Fibroblast of skin of abdomen (primary cell): ENCODE measurements at regions not wholly inside any gene's neighbourhood (a gene's known extent, or its start where the extent isn't known, plus 50 kb on each side); places are given as distances from the start of the nearest gene placed in this dataset.

ENCODE experiments used
- DNase-seq: peaks from one replicate; pipeline ENCODE4 v3.0.0-alpha.2; 2013

DNA sequence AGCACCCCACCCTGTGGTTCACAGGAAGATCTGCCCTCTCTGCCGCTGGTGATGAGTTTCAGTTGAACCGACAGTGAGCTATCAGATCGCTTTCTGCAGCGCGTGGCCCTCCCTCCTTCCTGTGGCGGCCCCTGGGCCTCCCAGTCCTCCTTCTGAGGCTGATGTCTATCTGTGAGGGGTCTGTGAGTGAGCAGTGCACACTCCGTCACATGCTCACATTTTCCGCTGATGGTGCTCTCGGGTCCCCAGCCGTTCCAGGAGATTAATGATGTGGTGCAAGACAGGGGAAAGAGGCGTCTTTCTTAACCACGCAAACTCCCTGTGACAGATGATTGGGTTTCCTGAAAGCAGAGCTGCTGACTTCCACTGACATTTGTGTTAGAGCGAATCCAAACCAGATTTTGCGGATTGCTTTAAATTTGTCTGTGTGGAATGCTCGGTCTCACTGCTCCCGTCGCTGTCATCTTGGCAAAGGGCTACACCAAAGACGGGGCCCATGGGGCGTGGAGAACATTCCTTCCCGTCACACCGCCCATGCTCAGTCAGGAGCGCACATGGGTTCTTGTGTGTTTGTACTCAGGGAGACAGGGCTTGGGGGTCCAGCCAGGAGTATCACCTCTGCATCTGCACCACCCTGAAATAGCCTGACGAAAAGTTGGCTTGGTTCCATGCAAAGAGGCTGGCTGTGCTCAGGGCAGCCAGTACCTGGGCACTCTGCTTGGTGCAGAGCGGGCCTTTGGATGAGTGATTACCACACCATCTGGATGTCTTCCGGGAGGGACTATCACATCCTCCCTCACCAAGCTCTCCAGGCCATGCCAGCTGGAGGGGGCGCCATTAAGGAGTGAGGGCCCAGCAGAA lies 154.7 kb upstream of the HS6ST1 start:
- peak; percentile 93 for DNase-seq

DNA sequence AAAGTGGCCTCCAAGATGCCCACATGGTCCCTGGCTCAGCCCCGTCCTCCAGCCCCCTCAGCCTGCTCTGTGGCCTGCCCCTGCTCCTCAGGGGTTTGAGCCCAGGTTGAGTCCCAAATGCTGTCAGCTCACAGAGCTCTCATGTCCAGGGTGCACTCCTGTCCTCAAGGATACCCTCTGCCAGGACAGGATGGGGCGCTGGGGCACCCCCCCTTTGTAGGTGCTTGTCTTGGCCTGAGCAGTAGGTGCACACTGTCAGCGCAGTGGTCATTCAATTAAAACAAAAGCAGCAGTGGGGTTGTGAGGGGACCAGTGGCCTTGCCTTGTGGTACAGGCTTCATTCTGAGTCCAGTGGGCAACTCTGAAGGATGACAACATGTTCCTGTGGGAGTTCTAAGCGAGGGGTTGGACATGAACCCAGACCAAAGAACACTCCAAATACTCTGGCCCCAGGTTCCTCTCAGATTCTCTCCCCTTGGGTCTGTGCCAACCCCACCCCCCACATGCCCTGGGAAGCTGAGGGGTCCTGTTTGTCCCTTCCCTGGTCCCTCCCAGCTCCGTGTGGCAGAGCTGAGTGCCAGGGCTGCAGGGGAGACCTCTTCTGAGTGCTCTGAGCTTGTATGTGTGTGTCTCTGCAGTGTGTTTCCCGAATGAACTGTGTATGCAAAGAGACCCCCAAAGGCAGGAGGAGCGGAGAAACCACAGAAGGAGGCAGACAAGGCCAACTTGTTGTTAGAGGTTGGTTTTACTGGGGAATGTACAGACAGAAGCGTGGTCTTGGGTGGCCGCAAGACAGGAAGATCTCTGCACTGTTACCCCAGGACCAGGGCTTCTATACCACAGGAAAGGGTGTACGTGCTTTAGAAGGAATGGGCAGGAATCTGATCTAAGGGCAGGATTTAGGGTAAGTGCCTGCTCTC lies 155.6 kb upstream of the HS6ST1 start:
- no peak for DNase-seq

GRCh38 chr2:128474962-128475361 lies 156.3 kb upstream of the HS6ST1 start:
- no peak for DNase-seq

GRCh38 chr2:128475427-128476211 lies 157.0 kb upstream of the HS6ST1 start:
- DNase-seq: no peak

- no peak for DNase-seq
These were observed 158.6 kb upstream of the HS6ST1 start for GRCh38 chr2:128477026-128477820.

- DNase-seq: no peak
These were observed 159.2 kb upstream of the HS6ST1 start for GRCh38 chr2:128477891-128478290.

DNA sequence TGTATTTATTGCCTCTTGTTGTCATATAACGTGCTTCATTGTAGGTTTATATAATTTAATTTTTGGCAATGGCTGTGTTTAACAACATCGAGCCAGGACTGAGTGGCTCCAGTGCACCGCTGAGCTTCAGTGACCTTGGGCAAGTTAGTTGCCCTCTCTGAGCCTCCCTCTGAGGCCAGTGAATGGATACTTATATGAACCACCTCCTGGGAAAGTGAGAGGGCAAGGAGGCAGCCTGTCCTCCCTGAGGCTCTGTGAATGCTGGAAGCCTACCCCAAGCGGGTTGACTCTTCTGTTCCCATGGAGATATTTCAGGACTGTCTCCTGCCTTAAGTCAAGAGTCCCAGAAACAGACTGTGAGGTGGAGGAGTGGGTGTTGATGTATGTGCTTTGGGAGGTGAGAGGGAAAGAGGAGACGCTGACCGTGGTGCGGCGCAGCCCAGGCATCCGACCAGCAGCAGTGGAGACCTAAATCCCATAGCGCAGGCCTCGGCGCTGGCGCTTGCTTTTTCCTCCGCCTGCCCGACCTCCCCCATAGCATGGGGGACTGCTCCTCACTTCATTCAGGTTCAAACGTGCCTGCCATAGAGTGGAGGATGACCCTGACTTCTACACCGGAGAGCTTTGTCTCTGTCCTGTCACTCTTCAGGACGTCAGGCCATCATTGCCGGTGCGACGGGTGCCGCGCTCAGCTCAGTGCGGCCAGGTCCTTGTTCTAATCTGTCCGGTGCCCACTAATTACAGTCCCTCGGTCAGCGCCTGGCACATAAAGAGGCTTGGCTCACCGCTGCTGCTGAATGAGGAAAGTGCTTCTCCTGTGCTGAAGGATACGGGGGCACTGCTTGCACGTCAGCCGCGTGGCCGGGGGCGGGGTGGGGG lies 167.3 kb upstream of the HS6ST1 start:
- DNase-seq: no peak

GRCh38 chr2:128486640-128487375 lies 168.1 kb upstream of the HS6ST1 start:
- no peak for DNase-seq

DNA sequence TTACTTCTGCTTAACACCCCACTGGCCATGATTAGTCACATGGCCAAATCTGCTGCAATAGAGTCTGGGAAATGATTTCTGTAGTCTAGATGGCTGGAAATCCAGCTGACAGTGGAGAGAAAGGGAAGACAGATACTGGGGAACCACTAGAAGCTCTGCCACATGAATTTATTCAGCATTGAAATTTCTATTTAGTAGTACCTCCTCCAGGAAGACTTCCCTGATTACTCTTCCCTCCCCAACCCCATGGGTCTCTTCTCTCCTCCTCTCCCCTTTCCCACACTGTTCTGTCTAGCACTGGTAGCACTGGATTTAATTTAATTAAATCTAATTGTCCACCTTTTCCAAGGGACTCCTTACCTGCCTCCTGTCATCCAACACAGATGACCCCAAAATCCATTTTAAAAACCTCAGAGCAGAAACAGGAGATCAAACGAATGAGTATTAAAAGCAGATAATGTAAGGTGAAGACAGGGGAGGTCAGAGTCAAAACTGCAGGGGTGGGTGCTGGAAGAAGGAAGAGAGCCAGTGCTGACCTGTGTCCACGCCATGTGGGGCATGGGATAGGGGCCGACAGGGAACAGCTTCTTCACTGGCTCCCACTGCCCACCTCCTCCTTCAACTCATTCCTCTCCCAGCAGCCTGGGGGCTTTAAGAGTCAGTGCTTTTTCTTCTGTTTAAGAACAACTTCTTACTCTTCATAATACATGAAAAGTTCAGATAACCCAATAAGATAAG lies 169.2 kb upstream of the HS6ST1 start:
- no peak for DNase-seq

DNA sequence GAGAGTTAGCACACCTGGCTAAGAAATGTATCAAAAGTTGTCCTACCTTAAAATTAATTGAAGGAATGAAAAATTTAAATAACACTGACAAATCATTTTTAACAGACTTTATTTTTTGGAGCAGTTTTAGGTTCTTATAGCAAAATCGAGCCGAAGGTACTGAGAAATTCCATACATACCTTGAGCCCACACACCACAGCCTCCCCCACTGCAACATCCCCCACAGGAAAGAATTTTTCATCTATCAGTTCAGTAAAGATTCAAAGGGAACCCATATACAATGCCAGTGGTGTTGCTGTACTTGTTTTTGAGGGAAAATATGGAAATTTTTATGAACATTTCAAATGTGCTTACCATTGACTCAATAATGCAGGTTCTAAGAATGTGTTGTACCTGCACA lies 169.8 kb upstream of the HS6ST1 start:
- DNase-seq: peak; percentile 37

GRCh38 chr2:128489526-128490273 lies 171.0 kb upstream of the HS6ST1 start:
- DNase-seq: peak; percentile 12

- DNase-seq: no peak
These were observed 171.7 kb upstream of the HS6ST1 start for GRCh38 chr2:128490321-128490720.

GRCh38 chr2:128490881-128491691 lies 172.4 kb upstream of the HS6ST1 start:
- no peak for DNase-seq

- DNase-seq: no peak
These were observed 173.1 kb upstream of the HS6ST1 start for GRCh38 chr2:128491692-128492244.

DNA sequence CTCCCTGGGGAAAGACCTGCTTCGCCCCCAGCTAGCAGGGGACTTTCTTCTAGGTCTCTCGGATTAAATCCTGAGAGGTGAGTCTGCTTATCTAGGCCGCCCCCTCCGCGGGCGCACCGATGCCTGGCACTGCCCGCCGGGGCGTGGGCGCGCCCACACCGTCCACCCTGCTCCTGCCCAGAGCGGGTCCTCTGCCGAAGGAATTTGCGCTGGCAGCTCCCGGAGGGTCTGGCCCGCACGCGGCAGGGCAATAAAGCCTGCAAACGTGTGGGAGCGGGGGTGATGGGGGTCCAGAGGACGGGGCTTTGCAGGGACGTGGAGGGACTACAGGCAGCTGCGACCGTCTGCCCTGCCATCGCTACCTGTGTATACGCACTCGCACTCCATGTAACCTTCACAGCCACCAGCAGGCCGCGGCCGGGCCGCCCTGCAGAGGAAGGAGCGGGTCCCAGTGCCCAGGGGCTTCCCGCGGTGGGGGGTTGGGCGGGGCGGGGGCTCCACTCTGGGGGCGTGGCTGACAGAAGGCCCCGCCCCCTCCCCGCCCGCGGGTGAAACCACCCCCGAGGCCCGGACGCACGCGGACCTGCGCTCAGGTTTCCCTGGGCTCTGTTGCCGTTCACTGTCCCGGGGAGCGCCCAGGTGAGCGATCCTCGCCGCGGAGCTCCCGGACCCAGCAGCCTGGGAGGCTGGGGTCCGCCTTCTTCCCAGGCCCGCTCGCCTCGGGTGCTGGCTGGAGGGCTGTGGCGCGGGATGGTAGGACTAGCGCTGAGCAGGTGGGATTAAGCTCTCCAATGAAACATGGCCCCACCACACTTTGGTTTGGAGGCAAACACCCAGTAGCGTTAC lies 174.5 kb upstream of the HS6ST1 start:
- DNase-seq: no peak

DNA sequence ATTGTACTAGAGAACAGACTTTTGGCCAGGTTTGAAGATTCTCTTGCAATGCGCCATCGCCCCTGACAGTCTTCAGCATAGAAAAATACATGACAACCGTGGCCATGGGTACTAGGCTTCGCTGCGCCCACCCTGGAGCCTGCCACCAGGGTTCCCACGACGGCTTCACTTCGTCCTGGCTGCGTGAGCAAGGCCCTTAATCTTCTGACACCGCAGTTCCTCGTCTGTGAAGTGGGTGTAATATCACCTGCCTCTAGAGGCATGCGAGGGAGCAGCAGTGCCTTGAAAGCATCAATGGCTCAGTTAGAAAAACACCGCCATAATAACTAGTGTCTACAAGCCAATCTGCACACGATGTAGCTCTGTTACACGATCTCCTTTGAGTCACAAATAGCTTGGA lies 175.2 kb upstream of the HS6ST1 start:
- no peak for DNase-seq

GRCh38 chr2:128494307-128494639 lies 175.6 kb upstream of the HS6ST1 start:
- DNase-seq: no peak
